Fibroblast of lung (primary cell): ENCODE measurements at regions not wholly inside any gene's neighbourhood (a gene's known extent, or its start where the extent isn't known, plus 50 kb on each side); places are given as distances from the start of the nearest gene placed in this dataset.
"Not testable (repeated sequence)": the region's sequence is repeated elsewhere in the genome, so short reads cannot be mapped to it uniquely, and the experiment has no call there.

Source experiments
- EZH2 ChIP-seq: IDR thresholded peaks from 2 replicates; pipeline ENCODE4 v1.5.1; 2012; ENCODE audit warnings: low read length, control low read depth, mild to moderate bottlenecking; ENCODE audit errors: missing control alignments
- TF ChIP-seq, protein P1 (sequence below), 2 donors: IDR thresholded peaks in 1 of 2; conservative IDR thresholded peaks in 1 of 2; 1 replicate in 1 of 2; 2 replicates in 1 of 2; pipeline ENCODE4 v1.5.1; 2011 to 2012; ENCODE audit warnings: low read length in 2 of 2, control low read depth in 1 of 2, inconsistent platforms in 1 of 2, low read depth in 1 of 2, mild to moderate bottlenecking in 1 of 2

DNA sequence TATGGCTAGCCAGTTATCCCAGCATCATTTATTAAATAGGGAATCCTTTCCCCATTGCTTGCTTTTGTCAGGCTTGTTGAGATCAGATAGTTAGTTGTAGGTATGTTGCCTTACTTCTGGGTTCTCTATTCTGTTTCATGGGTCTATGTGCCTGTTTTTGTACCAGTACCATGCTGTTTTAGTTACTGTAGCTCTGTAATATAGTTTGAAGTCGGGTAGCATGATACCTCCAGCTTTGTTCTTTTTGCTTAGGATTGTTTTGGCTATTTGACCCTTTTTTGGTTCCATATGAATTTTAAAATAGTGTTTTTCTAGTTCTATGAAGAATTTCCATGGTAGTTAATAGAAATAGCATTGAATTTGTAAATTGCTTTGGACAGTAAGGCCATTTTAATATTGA, 300.5 kb downstream of the PTGER3 start:
- TF ChIP-seq EZH2, result not testable (repeated sequence)
- TF ChIP-seq, protein P1, sequence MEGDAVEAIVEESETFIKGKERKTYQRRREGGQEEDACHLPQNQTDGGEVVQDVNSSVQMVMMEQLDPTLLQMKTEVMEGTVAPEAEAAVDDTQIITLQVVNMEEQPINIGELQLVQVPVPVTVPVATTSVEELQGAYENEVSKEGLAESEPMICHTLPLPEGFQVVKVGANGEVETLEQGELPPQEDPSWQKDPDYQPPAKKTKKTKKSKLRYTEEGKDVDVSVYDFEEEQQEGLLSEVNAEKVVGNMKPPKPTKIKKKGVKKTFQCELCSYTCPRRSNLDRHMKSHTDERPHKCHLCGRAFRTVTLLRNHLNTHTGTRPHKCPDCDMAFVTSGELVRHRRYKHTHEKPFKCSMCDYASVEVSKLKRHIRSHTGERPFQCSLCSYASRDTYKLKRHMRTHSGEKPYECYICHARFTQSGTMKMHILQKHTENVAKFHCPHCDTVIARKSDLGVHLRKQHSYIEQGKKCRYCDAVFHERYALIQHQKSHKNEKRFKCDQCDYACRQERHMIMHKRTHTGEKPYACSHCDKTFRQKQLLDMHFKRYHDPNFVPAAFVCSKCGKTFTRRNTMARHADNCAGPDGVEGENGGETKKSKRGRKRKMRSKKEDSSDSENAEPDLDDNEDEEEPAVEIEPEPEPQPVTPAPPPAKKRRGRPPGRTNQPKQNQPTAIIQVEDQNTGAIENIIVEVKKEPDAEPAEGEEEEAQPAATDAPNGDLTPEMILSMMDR (conservative IDR thresholded peaks at IDR 0.05 in 1 of 2, IDR thresholded peaks at IDR 0.05 in 1 of 2; ENCODE audit: low read depth in 1 of 2, low read length in 2 of 2), result not testable (repeated sequence)
